A673 (cell line): ENCODE measurements at regions not wholly inside any gene's neighbourhood (a gene's known extent, or its start where the extent isn't known, plus 50 kb on each side); places are given as distances from the start of the nearest gene placed in this dataset.
"Not testable (repeated sequence)": the region's sequence is repeated elsewhere in the genome, so short reads cannot be mapped to it uniquely, and the experiment has no call there.

Source experiments
- CTCF ChIP-seq: fragments of 300-800, 200-600 bp; sonication (generic); conservative IDR thresholded peaks from 2 replicates; pipeline ENCODE4 v1.5.1; 2017; ENCODE audit warnings: low read depth, mild to moderate bottlenecking, antibody characterized with exemption, low read length, moderate library complexity, mixed read lengths
- EZH2 ChIP-seq: fragments of 200-600 bp; sonication (generic); IDR thresholded peaks from 2 replicates; pipeline ENCODE4 v1.6.1; 2017; ENCODE audit warnings: borderline replicate concordance, low read depth, mild to moderate bottlenecking, mixed read lengths, antibody characterized with exemption, low read length; ENCODE audit not compliant: poor library complexity, severe bottlenecking

- TF ChIP-seq CTCF, EZH2: not testable (repeated sequence)
These were observed 92.7 kb downstream of the ZNF675 start for GRCh38 chr19:23594311-23594710.
